Neural progenitor cell (in vitro differentiated cells): ENCODE measurements at regions not wholly inside any gene's neighbourhood (a gene's known extent, or its start where the extent isn't known, plus 50 kb on each side); places are given as distances from the start of the nearest gene placed in this dataset.

Experiments used
- DNase-seq: peaks from one replicate; pipeline ENCODE4 v3.0.0-alpha.2; 2016; ENCODE audit warnings: low spot score
- H2AFZ ChIP-seq: fragments of 200-600 bp; sonication (generic); replicated peaks from 2 replicates; pipeline ENCODE4 v1.6.1; 2016; ENCODE audit warnings: antibody characterized with exemption
- H3F3A ChIP-seq: fragments of 200-600 bp; sonication (generic); 2 replicates; pipeline ENCODE4 v1.6.1; 2016; ENCODE audit warnings: antibody characterized with exemption, low read depth
- H3K27ac ChIP-seq: fragments of 200-600 bp; sonication (generic); 2 replicates; pipeline ENCODE4 v1.5.1; 2016; ENCODE audit warnings: mild to moderate bottlenecking
- H3K27me3 ChIP-seq: fragments of 200-600 bp; sonication (generic); 2 replicates; pipeline ENCODE4 v1.6.1; 2016; ENCODE audit warnings: mild to moderate bottlenecking, moderate library complexity
- H3K36me3 ChIP-seq: fragments of 200-600 bp; sonication (generic); 2 replicates; pipeline ENCODE4 v1.5.1; 2016
- H3K4me1 ChIP-seq: fragments of 200-600 bp; sonication (generic); 2 replicates; pipeline ENCODE4 v1.6.1; 2016; ENCODE audit warnings: mixed run types
- H3K4me2 ChIP-seq: fragments of 200-600 bp; sonication (generic); 2 replicates; pipeline ENCODE4 v1.6.1; 2016
- H3K4me3 ChIP-seq: fragments of 200-600 bp; sonication (generic); 2 replicates; pipeline ENCODE4 v1.5.1; 2016
- H3K79me2 ChIP-seq: fragments of 200-600 bp; sonication (generic); 2 replicates; pipeline ENCODE4 v1.6.1; 2016; ENCODE audit warnings: low read depth
- H3K9ac ChIP-seq: fragments of 200-600 bp; sonication (generic); 2 replicates; pipeline ENCODE4 v1.6.1; 2016
- H3K9me3 ChIP-seq: fragments of 200-600 bp; sonication (generic); 2 replicates; pipeline ENCODE4 v1.5.1; 2016; ENCODE audit warnings: low read depth
- H4K20me1 ChIP-seq: fragments of 200-600 bp; sonication (generic); 2 replicates; pipeline ENCODE4 v1.6.1; 2016; ENCODE audit warnings: low read depth
- H3K27ac Mint-ChIP-seq: 3 replicates; pipeline ENCODE4 v1.8.0; 2021; ENCODE audit warnings: mixed read lengths
- H3K27me3 Mint-ChIP-seq: 2 replicates; pipeline ENCODE4 v1.8.0; 2022; ENCODE audit warnings: low read depth, mild to moderate bottlenecking, inconsistent platforms, moderate library complexity, mixed read lengths; ENCODE audit not compliant: insufficient read depth
- H3K36me3 Mint-ChIP-seq: 3 replicates; pipeline ENCODE4 v1.8.0; 2021; ENCODE audit warnings: mixed read lengths
- H3K4me1 Mint-ChIP-seq: 3 replicates; pipeline ENCODE4 v1.8.0; 2021; ENCODE audit warnings: mixed read lengths
- H3K4me3 Mint-ChIP-seq: 3 replicates; pipeline ENCODE4 v1.8.0; 2021; ENCODE audit warnings: mild to moderate bottlenecking, moderate library complexity, mixed read lengths
- H3K9me3 Mint-ChIP-seq: 3 replicates; pipeline ENCODE4 v1.8.0; 2020; ENCODE audit warnings: mixed read lengths
- CTCF ChIP-seq: fragments of 200-600 bp; sonication (generic); IDR thresholded peaks from 2 replicates; pipeline ENCODE4 v1.5.1; 2017; ENCODE audit warnings: antibody characterized with exemption, mild to moderate bottlenecking
- EZH2 ChIP-seq: fragments of 200-600 bp; sonication (generic); IDR thresholded peaks from 2 replicates; pipeline ENCODE4 v1.6.1; 2017; ENCODE audit warnings: antibody characterized with exemption, mild to moderate bottlenecking, moderate library complexity
- EZH2phosphoT487 ChIP-seq: fragments of 200-600 bp; sonication (generic); IDR thresholded peaks from 2 replicates; pipeline ENCODE4 v1.6.1; 2017; ENCODE audit warnings: antibody characterized with exemption

GRCh38 chr4:133775469-133775868 is 426.1 kb downstream of the PABPC4L start:
- Histone ChIP-seq H3K4me2 (no peak overlapping the region), H3K79me2 (no peaks in the 10 kb centered on the region), H3K27ac (no peak overlapping the region), H3K4me3 (no peak overlapping the region), H3K36me3 (no peaks in the 10 kb centered on the region), H3K9ac (no peak overlapping the region), H3K27me3 (no peaks in the 10 kb centered on the region), H3K9me3 (no peaks in the 10 kb centered on the region), H3K4me1 (no peaks in the 10 kb centered on the region), H3F3A (no peaks in the 10 kb centered on the region), H4K20me1 (no peaks in the 10 kb centered on the region), H2AFZ (no peak overlapping the region)
- no peak overlapping the region for H3K27ac Mint-ChIP-seq
- H3K9me3 Mint-ChIP-seq, result peaks cover 21% of the 10 kb centered on the region
- no peaks in the 10 kb centered on the region for H3K4me1 Mint-ChIP-seq
- TF ChIP-seq EZH2phosphoT487 (no peak), EZH2 (no peak), CTCF (no peak)
- H3K36me3 Mint-ChIP-seq, result peaks cover 2% of the 10 kb centered on the region
- peaks cover 2% of the 10 kb centered on the region for H3K27me3 Mint-ChIP-seq
- no peak overlapping the region for H3K4me3 Mint-ChIP-seq
- DNase-seq, result no peak

- Mint-ChIP-seq H3K36me3 (no peaks in the 10 kb centered on the region), H3K9me3 (peaks cover 4% of the 10 kb centered on the region), H3K27me3 (no peaks in the 10 kb centered on the region), H3K27ac (no peak overlapping the region), H3K4me3 (no peak overlapping the region), H3K4me1 (no peaks in the 10 kb centered on the region)
- H3K9ac ChIP-seq, result no peak overlapping the region
- no peak overlapping the region for H3K4me2 ChIP-seq
- no peaks in the 10 kb centered on the region for H3K36me3 ChIP-seq
- TF ChIP-seq EZH2phosphoT487, result no peak
- TF ChIP-seq CTCF, result no peak
- no peak for TF ChIP-seq EZH2
- no peak overlapping the region for H3K27ac ChIP-seq
- H2AFZ ChIP-seq, result no peak overlapping the region
- no peak overlapping the region for H3K4me3 ChIP-seq
- no peaks in the 10 kb centered on the region for H3F3A ChIP-seq
- H4K20me1 ChIP-seq, result no peaks in the 10 kb centered on the region
- peak; percentile 51 for DNase-seq
- H3K79me2 ChIP-seq, result no peaks in the 10 kb centered on the region
- H3K9me3 ChIP-seq, result no peaks in the 10 kb centered on the region
- H3K4me1 ChIP-seq, result no peaks in the 10 kb centered on the region
- H3K27me3 ChIP-seq, result no peaks in the 10 kb centered on the region
Observed at GRCh38 chr4:133759428-133759827, 442.2 kb downstream of the PABPC4L start.

GRCh38 chr4:133741766-133742165 is 459.8 kb downstream of the PABPC4L start:
- TF ChIP-seq EZH2 (no peak), CTCF (no peak), EZH2phosphoT487 (no peak)
- H3K9ac ChIP-seq, result no peak overlapping the region
- H3K36me3 ChIP-seq, result no peaks in the 10 kb centered on the region
- no peak overlapping the region for H3K27ac ChIP-seq
- no peak overlapping the region for H3K4me3 ChIP-seq
- H3K79me2 ChIP-seq, result no peaks in the 10 kb centered on the region
- H3F3A ChIP-seq, result no peaks in the 10 kb centered on the region
- no peak overlapping the region for H3K27ac Mint-ChIP-seq
- H3K4me1 ChIP-seq, result no peaks in the 10 kb centered on the region
- H3K27me3 ChIP-seq, result no peaks in the 10 kb centered on the region
- peaks cover 2% of the 10 kb centered on the region for H3K27me3 Mint-ChIP-seq
- no peak overlapping the region for H2AFZ ChIP-seq
- H3K9me3 ChIP-seq, result peaks cover 3% of the 10 kb centered on the region
- no peaks in the 10 kb centered on the region for H3K36me3 Mint-ChIP-seq
- H3K9me3 Mint-ChIP-seq, result peaks cover 9% of the 10 kb centered on the region
- H3K4me1 Mint-ChIP-seq, result no peaks in the 10 kb centered on the region
- no peaks in the 10 kb centered on the region for H4K20me1 ChIP-seq
- no peak for DNase-seq
- no peak overlapping the region for H3K4me3 Mint-ChIP-seq
- no peak overlapping the region for H3K4me2 ChIP-seq
